ENCODE measurements at regions not wholly inside any gene's neighbourhood (a gene's known extent, or its start where the extent isn't known, plus 50 kb on each side); places are given as distances from the start of the nearest gene placed in this dataset.

GRCh38 chr1:185581020-185581419, 153.2 kb upstream of the HMCN1 start:
- no peak for FAIRE-seq
- DNase-seq (ENCODE audit: low spot score), result no peak

GRCh38 chr1:185578293-185578692, 155.9 kb upstream of the HMCN1 start:
- FAIRE-seq, result no peak
- DNase-seq (ENCODE audit: low spot score), result no peak

GRCh38 chr1:185574139-185574875, 159.9 kb upstream of the HMCN1 start:
- DNase-seq (ENCODE audit: low spot score) (peak; percentile 18), FAIRE-seq (no peak)

GRCh38 chr1:185573677-185574076, 160.5 kb upstream of the HMCN1 start:
- DNase-seq (ENCODE audit: low spot score) (no peak), FAIRE-seq (no peak)

- FAIRE-seq, result no peak
- no peak for DNase-seq (ENCODE audit: low spot score)
These were observed 161.0 kb upstream of the HMCN1 start for GRCh38 chr1:185573162-185573561.

GRCh38 chr1:185570962-185571361, 163.2 kb upstream of the HMCN1 start:
- FAIRE-seq, result no peak
- DNase-seq (ENCODE audit: low spot score), result no peak

- DNase-seq (ENCODE audit: low spot score) (no peak), FAIRE-seq (no peak)
These were observed 165.8 kb upstream of the HMCN1 start for GRCh38 chr1:185568155-185569123.

- DNase-seq (ENCODE audit: low spot score), result no peak
- FAIRE-seq, result no peak
These were observed 166.8 kb upstream of the HMCN1 start for GRCh38 chr1:185567440-185567839.

- FAIRE-seq (no peak), DNase-seq (ENCODE audit: low spot score) (peak; percentile 47)
These were observed 167.2 kb upstream of the HMCN1 start for GRCh38 chr1:185566995-185567394.

GRCh38 chr1:185565302-185565701, 168.9 kb upstream of the HMCN1 start:
- FAIRE-seq (no peak), DNase-seq (ENCODE audit: low spot score) (peak; percentile 46)

- no peak for DNase-seq (ENCODE audit: low spot score)
- no peak for FAIRE-seq
These were observed 169.4 kb upstream of the HMCN1 start for GRCh38 chr1:185564816-185565215.

GRCh38 chr1:185562461-185563359, 171.5 kb upstream of the HMCN1 start:
- FAIRE-seq, result no peak
- no peak for DNase-seq (ENCODE audit: low spot score)

GRCh38 chr1:185561629-185562028, 172.6 kb upstream of the HMCN1 start:
- DNase-seq (ENCODE audit: low spot score) (peak; percentile 58), FAIRE-seq (peak; percentile 75)

- FAIRE-seq (no peak), DNase-seq (ENCODE audit: low spot score) (no peak)
These were observed 173.4 kb upstream of the HMCN1 start for GRCh38 chr1:185560760-185561159.

- DNase-seq (ENCODE audit: low spot score) (no peak), FAIRE-seq (no peak)
These were observed 174.4 kb upstream of the HMCN1 start for GRCh38 chr1:185559684-185560331.

GRCh38 chr1:185559151-185559550, 175.0 kb upstream of the HMCN1 start:
- no peak for DNase-seq (ENCODE audit: low spot score)
- FAIRE-seq, result no peak

GRCh38 chr1:185556561-185556960, 177.6 kb upstream of the HMCN1 start:
- FAIRE-seq (no peak), DNase-seq (ENCODE audit: low spot score) (no peak)

GRCh38 chr1:185555743-185556142, 178.4 kb upstream of the HMCN1 start:
- DNase-seq (ENCODE audit: low spot score) (no peak), FAIRE-seq (no peak)

GRCh38 chr1:185551008-185551407, 183.2 kb upstream of the HMCN1 start:
- DNase-seq (ENCODE audit: low spot score) (no peak), FAIRE-seq (no peak)

- DNase-seq (ENCODE audit: low spot score) (no peak), FAIRE-seq (no peak)
These were observed 184.3 kb upstream of the HMCN1 start for GRCh38 chr1:185549906-185550305.

GRCh38 chr1:185546029-185546428, 188.2 kb upstream of the HMCN1 start:
- FAIRE-seq, result no peak
- no peak for DNase-seq (ENCODE audit: low spot score)
